Spinal cord (tissue), 9 donors: ENCODE measurements at regions not wholly inside any gene's neighbourhood (a gene's known extent, or its start where the extent isn't known, plus 50 kb on each side); places are given as distances from the start of the nearest gene placed in this dataset.

Experiments
- DNase-seq, 6 donors: peaks; one replicate each; pipeline versions ENCODE4 v3.0.0 to v3.0.0-alpha.2; 2013 to 2015; ENCODE audit warnings: low spot score in 6 of 6, low read depth in 4 of 6
- H3K27ac ChIP-seq: one replicate; pipeline ENCODE4 v1.5.1; 2013; ENCODE audit warnings: low read depth, low read length, control low read depth
- H3K27me3 ChIP-seq: one replicate; pipeline ENCODE4 v1.6.1; 2013; ENCODE audit warnings: low read length; ENCODE audit not compliant: control insufficient read depth, insufficient read depth
- H3K36me3 ChIP-seq: one replicate; pipeline ENCODE4 v1.6.1; 2013; ENCODE audit warnings: low read length; ENCODE audit not compliant: control insufficient read depth, insufficient read depth
- H3K4me1 ChIP-seq: one replicate; pipeline ENCODE4 v1.6.1; 2013; ENCODE audit warnings: low read length; ENCODE audit not compliant: control insufficient read depth, insufficient read depth
- H3K4me3 ChIP-seq: one replicate; pipeline ENCODE4 v1.5.1; 2013; ENCODE audit warnings: low read depth, low read length, control low read depth
- H3K9me3 ChIP-seq: one replicate; pipeline ENCODE4 v1.6.1; 2013; ENCODE audit warnings: low read length; ENCODE audit not compliant: control insufficient read depth, insufficient read depth
- WGBS: methylation state at CpG from one replicate; pipeline ENCODE4 v1.1.5; 2013; ENCODE audit warnings: missing lambda C conversion rate; ENCODE audit not compliant: insufficient coverage; 5-methylcytosine and 5-hydroxymethylcytosine counted together
- donor health status: healthy.

DNA sequence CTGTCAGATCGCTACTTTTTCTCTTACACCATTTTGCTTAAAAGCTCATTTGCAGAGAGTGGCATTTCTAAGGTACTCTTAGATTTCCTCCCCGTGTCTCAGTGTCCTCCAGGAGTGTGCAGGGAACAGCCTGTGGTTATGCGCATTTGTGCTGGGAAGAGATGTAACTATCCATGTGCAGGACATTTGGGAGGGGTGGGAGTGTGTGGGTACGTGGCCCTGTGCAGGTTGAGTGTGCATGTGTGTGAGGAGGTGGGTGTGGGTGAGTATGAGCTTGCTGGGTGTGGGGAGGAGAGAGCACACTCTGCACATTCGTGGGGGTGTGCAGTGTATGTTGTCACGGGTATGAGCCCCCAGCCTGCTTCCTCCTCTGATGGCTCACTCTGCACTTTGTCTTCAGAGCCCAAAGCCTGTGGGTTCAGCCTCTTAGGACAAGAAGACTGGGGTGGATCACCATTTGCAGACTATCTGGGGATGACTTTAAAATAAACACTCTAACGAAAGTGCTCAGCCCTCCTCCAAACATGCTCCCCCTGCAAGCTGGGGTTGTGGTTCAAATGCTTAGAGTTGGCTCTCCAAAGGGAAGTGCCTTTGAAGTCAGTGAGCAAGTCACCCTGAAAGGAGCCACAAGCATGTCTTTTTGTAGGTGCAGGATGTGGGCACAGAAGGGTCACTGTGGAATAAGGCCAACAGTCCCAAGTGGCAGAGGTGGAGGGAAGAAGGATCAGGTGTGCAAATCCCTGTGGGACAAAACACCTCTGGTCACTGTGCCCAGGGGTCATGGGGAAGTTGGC, 295.4 kb downstream of the RRAGC start:
- whole genome bisulfite sequencing: 82% methylated on average over 6 of the region's 7 CpGs
- no peak overlapping the region for H3K27ac ChIP-seq
- H3K4me1 ChIP-seq: peaks cover 26% of the 10 kb centered on the region
- H3K9me3 ChIP-seq: no peaks in the 10 kb centered on the region
- peaks cover 19% of the 10 kb centered on the region for H3K27me3 ChIP-seq
- DNase-seq: no peak
- no peaks in the 10 kb centered on the region for H3K36me3 ChIP-seq
- no peak overlapping the region for H3K4me3 ChIP-seq

DNA sequence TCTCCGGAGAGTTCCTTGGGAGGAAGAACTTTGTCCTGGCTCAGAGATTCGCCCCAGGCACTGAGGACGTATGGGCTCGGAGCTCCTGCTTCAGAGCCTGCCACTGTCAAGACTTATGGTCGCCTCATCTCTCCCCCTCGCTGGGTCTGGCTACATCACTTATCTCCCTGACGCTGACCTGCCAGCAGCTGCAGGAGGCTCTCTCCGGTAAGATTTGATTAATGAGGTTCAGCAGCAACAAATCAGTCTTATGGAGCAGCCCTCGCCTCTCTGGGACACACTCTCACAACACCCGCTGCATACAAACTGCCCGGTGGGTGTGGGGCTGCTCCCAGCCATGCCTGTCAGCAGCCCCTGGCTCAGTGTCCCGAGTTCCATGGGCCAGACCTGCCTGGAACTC, 297.8 kb downstream of the RRAGC start:
- WGBS: 25% methylated on average over 11 of the region's 12 CpGs
- H3K4me3 ChIP-seq: no peak overlapping the region
- H3K4me1 ChIP-seq: peaks cover 34% of the 10 kb centered on the region
- peaks cover 22% of the 10 kb centered on the region for H3K27me3 ChIP-seq
- no peaks in the 10 kb centered on the region for H3K36me3 ChIP-seq
- no peak overlapping the region for H3K27ac ChIP-seq
- H3K9me3 ChIP-seq: no peaks in the 10 kb centered on the region
- DNase-seq: peak in 1 of 6 donors; percentile 77

DNA sequence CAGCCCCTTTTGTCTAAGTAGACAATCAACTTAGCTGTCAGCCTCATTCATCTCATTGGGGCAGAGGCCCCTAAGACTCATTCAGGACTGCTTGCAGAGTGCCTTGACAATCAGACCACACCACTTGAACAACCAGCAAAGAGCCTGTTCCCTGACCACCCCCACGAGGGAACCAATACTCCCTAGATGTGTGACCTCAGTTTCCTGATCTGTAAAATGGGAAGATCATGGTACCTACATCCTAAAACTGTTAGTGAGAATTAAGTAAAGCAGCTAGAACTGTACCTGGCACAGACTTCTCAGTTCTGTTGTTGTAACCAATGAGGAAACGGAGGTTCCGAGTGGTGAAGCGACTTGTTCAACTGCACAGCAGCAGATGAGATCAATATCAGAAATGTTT, 298.5 kb downstream of the RRAGC start:
- H3K4me1 ChIP-seq: peaks cover 34% of the 10 kb centered on the region
- no peaks in the 10 kb centered on the region for H3K36me3 ChIP-seq
- peaks cover 24% of the 10 kb centered on the region for H3K27me3 ChIP-seq
- 91% methylated on average over 3 of the region's 4 CpGs for WGBS
- no peak for DNase-seq
- H3K9me3 ChIP-seq: no peaks in the 10 kb centered on the region
- H3K4me3 ChIP-seq: no peak overlapping the region
- H3K27ac ChIP-seq: no peak overlapping the region

DNA sequence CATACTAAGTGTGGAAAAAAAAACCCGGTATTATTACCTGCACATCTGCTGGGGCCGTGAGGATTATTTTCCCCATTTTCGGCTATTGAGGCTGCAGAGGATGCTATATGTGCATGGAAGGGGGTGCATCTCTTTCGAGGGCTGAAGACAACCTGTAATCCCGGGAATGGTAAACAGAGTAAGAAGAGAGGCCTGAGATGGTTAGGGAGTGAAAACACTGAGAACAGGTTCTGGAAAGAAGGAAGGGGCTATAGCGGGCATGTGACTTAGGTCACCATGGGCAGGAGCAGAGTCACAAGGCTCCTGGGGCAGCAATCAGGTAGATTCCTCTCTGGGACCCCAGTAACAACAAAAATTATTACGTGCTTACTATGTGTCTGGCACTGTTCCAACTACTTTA, 299.1 kb downstream of the RRAGC start:
- peaks cover 24% of the 10 kb centered on the region for H3K27me3 ChIP-seq
- H3K4me1 ChIP-seq: peaks cover 34% of the 10 kb centered on the region
- 95% methylated on average over 6 of the region's 7 CpGs for WGBS

DNA sequence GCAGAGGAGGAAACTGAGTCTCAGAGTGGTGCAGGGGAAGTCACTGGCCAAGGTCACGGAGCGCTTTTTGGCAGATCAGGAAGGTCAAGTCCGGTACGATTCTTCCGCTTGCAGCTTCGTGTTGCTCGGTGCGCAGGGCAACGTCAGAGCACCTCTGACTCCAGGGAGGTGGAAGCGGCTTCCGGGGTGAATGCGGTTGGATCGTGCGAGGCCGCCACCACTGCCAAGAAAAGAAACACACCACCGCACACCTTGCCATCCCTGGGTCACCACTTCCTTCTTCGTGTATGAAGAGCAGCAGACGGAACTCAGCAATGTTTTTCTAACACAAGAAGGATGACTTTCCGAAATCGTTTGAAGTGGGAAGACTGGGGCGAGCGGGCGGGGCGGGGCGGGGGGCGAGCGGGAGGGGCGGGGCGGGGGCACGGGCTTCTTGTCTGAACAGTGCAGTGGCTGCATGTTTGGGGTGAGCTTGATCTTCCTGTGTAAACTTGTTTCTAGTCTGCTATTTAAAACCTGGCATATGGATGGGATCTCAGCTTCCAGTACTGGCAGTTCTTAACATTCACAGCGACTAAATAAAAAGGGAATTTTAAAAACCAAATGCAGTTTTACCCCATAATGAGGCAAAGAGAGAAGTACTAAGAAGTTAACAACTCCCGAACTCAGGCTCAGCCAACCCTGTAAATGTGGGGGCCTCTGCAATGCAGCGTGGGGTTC, 300.0 kb downstream of the RRAGC start:
- H3K27ac ChIP-seq: no peak overlapping the region
- WGBS: 40% methylated on average over 17 of the region's 33 CpGs
- peaks cover 25% of the 10 kb centered on the region for H3K4me1 ChIP-seq
- no peaks in the 10 kb centered on the region for H3K36me3 ChIP-seq
- no peak overlapping the region for H3K4me3 ChIP-seq
- DNase-seq: peak in 1 of 6 donors; percentile 73
- peaks cover 24% of the 10 kb centered on the region for H3K27me3 ChIP-seq
- H3K9me3 ChIP-seq: no peaks in the 10 kb centered on the region

More for the DNA sequence above, 299.1 kb downstream of the RRAGC start:
- no peak for DNase-seq
- Histone ChIP-seq H3K36me3 (no peaks in the 10 kb centered on the region), H3K4me3 (no peak overlapping the region), H3K27ac (no peak overlapping the region), H3K9me3 (no peaks in the 10 kb centered on the region)

DNA sequence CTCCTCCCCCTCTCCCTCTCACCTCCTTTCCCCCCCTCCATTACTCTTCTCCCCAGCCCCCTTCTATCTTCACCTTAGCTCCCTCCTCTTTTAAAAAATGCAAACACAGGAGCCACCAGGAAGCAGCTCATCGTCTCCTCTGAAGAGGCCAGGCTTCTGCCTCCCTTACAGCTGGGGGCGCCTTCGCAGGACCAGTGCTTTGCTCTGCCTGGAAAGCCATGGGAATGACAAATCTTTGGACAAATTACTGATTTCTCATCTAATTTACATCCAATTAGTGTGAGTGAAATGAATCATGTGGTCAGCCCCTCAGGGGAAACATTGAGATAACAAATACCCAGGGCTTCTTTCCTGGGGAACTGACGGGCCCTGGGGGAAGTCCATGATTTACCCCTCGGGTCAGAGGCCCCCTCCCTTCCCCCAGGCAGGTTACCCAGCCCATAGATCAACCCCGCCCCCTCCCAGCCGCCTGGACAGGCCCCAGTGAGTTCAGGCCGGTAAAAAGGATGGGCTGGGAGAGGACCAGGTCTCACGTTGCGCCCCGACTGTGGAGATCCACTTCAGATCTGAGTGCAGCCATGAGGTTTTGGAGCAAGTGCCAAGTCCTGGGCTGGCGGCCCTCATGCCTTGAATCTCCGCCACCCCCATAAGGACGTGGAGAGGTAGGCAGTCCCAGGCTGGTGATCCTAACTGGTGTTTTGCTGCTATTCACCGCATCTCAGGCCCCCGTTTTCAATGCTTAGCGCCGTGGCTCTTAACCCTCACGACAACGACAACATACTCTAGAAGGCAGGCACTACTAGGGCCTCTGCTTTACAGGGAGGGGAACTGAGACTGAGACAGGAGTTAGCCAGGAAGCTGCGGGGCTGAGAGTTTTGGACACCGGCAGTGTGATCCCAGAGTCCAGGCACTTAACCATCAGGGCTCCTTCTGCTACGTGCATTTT, 300.8 kb downstream of the RRAGC start:
- WGBS: 54% methylated on average over 13 of the region's 23 CpGs
- no peak overlapping the region for H3K27ac ChIP-seq
- DNase-seq: no peak

DNA sequence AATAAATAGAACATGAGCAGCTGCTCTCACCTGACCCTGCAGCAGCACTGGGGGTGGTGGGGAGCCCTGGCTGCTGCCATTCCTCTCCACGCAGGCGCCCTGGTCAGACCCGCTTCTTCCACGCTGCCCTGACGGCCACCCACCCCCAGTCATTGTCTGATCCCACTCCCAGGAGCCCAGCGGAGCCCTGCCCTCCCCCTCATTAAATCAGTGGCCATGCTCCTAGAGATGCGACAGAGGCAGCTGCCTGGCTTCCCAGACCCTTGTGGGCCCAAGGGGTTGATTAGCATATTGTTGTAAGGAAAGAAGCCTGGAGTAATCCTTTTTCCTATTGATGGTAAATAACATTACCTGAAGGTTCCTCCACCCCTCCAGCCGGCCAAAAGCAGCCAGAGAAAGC, 301.5 kb downstream of the RRAGC start:
- H3K4me3 ChIP-seq: no peak overlapping the region
- H3K27ac ChIP-seq: no peak overlapping the region
- 53% methylated on average over 4 of the region's 8 CpGs for WGBS
- no peaks in the 10 kb centered on the region for H3K36me3 ChIP-seq
- H3K27me3 ChIP-seq: peaks cover 24% of the 10 kb centered on the region
- DNase-seq: no peak
- H3K4me1 ChIP-seq: peaks cover 24% of the 10 kb centered on the region
- no peaks in the 10 kb centered on the region for H3K9me3 ChIP-seq

More for the DNA sequence above, 300.8 kb downstream of the RRAGC start:
- no peaks in the 10 kb centered on the region for H3K36me3 ChIP-seq
- no peak overlapping the region for H3K4me3 ChIP-seq
- H3K9me3 ChIP-seq: no peaks in the 10 kb centered on the region
- H3K4me1 ChIP-seq: peaks cover 24% of the 10 kb centered on the region
- H3K27me3 ChIP-seq: peaks cover 24% of the 10 kb centered on the region

DNA sequence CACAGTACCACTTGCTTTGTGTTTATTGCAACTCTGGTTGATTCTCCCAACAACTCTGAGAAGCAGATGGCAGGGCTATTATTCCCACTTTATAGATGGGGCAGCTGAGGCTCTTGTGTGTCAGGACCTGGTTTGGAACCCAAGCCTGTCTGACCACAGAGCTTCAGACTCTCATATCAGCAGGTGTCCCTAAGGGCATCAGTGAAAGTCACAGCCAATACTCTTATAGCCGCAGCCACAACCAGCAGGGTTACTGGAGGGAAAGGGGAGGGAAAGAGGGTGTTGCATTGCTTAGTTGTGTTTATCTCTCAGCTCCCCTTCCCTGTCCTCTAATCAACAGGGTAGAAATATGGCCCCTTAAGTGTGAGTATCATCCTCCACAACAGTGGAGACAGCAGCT, 304.0 kb downstream of the RRAGC start:
- H3K9me3 ChIP-seq: no peaks in the 10 kb centered on the region
- H3K27me3 ChIP-seq: peaks cover 15% of the 10 kb centered on the region
- peaks cover 16% of the 10 kb centered on the region for H3K4me1 ChIP-seq
- H3K36me3 ChIP-seq: no peaks in the 10 kb centered on the region
- no CpG with 5 or more reads among the region's 1 CpG for WGBS
- H3K27ac ChIP-seq: no peak overlapping the region
- no peak for DNase-seq
- H3K4me3 ChIP-seq: no peak overlapping the region

DNA sequence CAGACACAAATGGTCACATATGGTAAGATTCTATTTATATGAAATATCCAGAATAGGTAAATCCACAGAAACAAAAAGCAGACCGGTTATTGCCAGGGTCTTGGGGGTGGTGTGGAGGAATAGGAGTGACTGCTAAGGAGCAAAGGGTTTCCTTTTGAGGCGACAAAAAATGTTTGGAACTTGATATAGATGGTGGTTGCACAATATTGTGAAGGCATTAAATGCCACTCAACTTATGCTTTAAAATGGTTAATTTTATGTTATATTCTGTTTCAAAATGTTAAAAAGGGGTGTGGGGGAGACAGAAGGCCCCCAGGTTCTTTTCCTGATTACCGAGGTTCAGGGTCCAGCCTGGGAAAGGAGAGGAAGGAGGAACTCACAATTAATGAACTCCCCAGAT, 304.4 kb downstream of the RRAGC start:
- Histone ChIP-seq H3K27me3 (peaks cover 17% of the 10 kb centered on the region), H3K36me3 (no peaks in the 10 kb centered on the region), H3K27ac (no peak overlapping the region), H3K4me3 (no peak overlapping the region), H3K4me1 (peaks cover 15% of the 10 kb centered on the region), H3K9me3 (no peaks in the 10 kb centered on the region)
- DNase-seq: no peak
- 100% methylated on average over 2 of the region's 3 CpGs for WGBS
